ENCODE measurements at regions not wholly inside any gene's neighbourhood (a gene's known extent, or its start where the extent isn't known, plus 50 kb on each side); places are given as distances from the start of the nearest gene placed in this dataset.

DNA sequence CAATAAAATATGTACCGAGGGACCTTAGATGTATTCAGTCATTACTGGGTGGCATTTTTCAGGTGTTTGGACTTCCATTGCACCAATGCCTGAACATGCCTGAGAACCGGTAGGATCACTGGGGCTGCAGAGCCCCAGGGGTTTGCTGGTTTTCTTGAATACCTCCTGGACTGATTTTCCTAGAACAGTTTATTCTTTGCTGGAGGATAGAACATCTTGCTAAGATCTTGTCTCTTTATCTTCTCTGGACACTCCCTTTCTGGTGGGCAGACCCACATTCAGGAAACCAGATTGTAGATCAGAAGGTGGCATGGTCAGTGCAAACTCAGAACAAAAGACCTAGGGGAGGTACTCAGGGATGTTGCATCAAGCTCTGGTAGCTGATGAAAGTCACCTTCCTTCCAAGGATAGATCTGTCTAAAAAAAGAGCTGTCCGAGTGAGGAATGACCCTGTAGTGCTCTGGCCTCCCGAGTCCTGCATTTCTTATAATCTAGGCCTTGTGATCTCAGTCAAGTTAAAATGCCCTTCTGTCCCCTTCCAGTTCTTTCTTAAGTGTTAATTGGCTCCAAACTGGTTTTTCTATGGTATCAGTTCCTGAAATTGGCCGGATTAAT is 84.8 kb downstream of the CLDN34 start:
- WGBS, 10 experiments = 58 to 100% (median 100%) methylated on average over 1 to 2 of the region's 5 CpGs; no CpG with 5 or more reads in 6 of the 10 experiments
- H3K4me1 ChIP-seq (replicated peaks in 1 of 2) = peaks cover 8 to 11% of the 10 kb centered on the region in 2 donors
- ATAC-seq (replicated peaks in 6 of 8) = peak in 2 of 8 experiments; percentile 38 to 56
- no peak overlapping the region for H3K27ac ChIP-seq
- H3K4me3 ChIP-seq = no peak overlapping the region
- in situ Hi-C loops (cut with MboI; ENCODE audit: low pct_unique_long_range_greater_than_20kb in 2 of 9, low sequenced_read_pairs in 9 of 9, unreplicated experiment in 9 of 9) = no loop called here

- WGBS, 10 experiments = 0 to 100% (median 100%) methylated on average over 1 to 3 of the region's 5 CpGs; no CpG with 5 or more reads in 5 of the 10 experiments
- Histone ChIP-seq H3K4me1 (replicated peaks in 1 of 2) (peaks cover 1 to 6% of the 10 kb centered on the region in 2 donors), H3K27ac (no peak overlapping the region), H3K4me3 (no peak overlapping the region)
- no peak for ATAC-seq (replicated peaks in 6 of 8)
- in situ Hi-C loops (cut with MboI; ENCODE audit: low pct_unique_long_range_greater_than_20kb in 2 of 9, low sequenced_read_pairs in 9 of 9, unreplicated experiment in 9 of 9) = no loop called here
Observed at GRCh38 chrX:10052906-10053625, 85.9 kb downstream of the CLDN34 start.

DNA sequence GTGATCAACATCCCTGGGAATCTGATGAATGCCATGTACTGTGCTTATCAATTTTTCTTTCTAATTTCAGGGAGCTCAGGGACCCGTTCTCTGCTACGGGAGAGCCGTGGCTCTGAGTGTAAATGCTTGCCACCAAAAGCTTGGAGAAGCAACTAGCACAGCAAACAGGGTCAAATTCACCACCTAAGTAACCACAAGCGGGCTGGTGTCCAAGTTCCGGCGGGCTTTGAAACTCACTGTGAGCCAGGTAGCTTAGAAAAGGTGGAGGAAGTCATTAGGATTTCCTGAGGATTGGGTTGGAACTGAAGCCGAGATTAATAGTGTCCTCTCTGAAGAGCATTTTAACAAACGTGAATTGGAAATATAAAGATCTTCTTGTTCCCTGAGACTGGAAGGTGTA is 87.2 kb downstream of the CLDN34 start:
- in situ Hi-C loops (cut with MboI; ENCODE audit: low pct_unique_long_range_greater_than_20kb in 2 of 9, low sequenced_read_pairs in 9 of 9, unreplicated experiment in 9 of 9) = no loop called here
- Histone ChIP-seq H3K27ac (no peak overlapping the region), H3K4me1 (replicated peaks in 1 of 2) (peaks cover 0 to 6% of the 10 kb centered on the region in 2 donors), H3K4me3 (no peak overlapping the region)
- 60 to 100% (median 100%) methylated on average over 1 to 2 of the region's 8 CpGs; no CpG with 5 or more reads in 6 of the 10 experiments for WGBS, 10 experiments
- ATAC-seq (replicated peaks in 6 of 8) = no peak

DNA sequence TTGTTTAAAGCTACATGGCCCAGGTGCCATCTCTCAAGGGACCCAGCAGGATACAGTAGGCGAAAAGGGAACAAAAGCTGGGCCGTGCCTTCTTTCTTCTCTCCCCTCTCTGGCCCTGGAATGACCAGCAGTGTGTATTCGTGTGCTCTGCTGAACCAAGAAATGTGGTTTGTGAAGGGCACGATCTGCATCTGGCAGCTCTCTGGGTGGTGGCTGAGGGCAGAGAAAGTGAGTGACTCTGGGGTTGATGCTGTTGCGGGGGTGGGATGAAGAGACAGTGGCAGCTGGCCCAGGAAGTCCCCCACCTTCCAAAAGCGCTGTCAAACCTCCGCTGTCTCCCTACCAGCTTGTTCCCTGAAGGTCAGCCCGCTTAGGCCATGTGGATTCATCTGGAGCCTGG is 88.3 kb downstream of the CLDN34 start:
- Histone ChIP-seq H3K27ac (no peak overlapping the region), H3K4me3 (no peak overlapping the region), H3K4me1 (replicated peaks in 1 of 2) (peaks cover 0 to 3% of the 10 kb centered on the region in 2 donors)
- in situ Hi-C loops (cut with MboI; ENCODE audit: low pct_unique_long_range_greater_than_20kb in 2 of 9, low sequenced_read_pairs in 9 of 9, unreplicated experiment in 9 of 9) = no loop called here
- ATAC-seq (replicated peaks in 6 of 8) = no peak
- WGBS, 10 experiments = 87% methylated on average over 6 of the region's 8 CpGs; no CpG with 5 or more reads in 9 of the 10 experiments

DNA sequence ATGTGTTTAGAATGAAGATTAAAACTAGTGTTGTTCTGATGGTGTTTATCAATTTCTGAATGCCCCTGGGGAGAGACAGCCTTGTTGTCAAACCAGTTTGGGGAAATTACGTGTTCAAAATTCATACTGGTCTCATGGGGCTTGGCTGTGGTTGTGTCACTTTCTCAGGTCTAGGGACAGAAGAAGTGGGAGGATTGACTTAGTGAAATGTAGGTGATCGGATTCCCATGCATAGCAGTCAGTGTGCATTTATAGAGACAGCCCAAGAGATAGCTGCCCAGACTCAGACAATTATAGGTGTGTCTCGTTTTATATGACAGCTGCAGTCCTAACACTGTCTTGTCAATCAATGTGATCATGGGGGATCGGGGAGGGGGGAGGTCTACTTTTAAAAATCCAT is 94.4 kb upstream of the CLCN4 start:
- in situ Hi-C loops (cut with MboI; ENCODE audit: low pct_unique_long_range_greater_than_20kb in 2 of 9, low sequenced_read_pairs in 9 of 9, unreplicated experiment in 9 of 9) = no loop called here
- H3K4me1 ChIP-seq (replicated peaks in 1 of 2) = peaks cover 0 to 2% of the 10 kb centered on the region in 2 donors
- ATAC-seq (replicated peaks in 6 of 8) = no peak
- 40 to 100% (median 83%) methylated on average over 1 to 3 of the region's 4 CpGs; no CpG with 5 or more reads in 5 of the 10 experiments for WGBS, 10 experiments
- no peak overlapping the region for H3K4me3 ChIP-seq
- H3K27ac ChIP-seq = no peak overlapping the region

- in situ Hi-C loops (cut with MboI; ENCODE audit: low pct_unique_long_range_greater_than_20kb in 2 of 9, low sequenced_read_pairs in 9 of 9, unreplicated experiment in 9 of 9) = no loop called here
- Histone ChIP-seq H3K4me1 (replicated peaks in 1 of 2) (peaks cover 0 to 2% of the 10 kb centered on the region in 2 donors), H3K4me3 (no peak overlapping the region), H3K27ac (no peak overlapping the region)
- no peak for ATAC-seq (replicated peaks in 6 of 8)
- WGBS, 10 experiments = 94 to 100% (median 100%) methylated on average over 1 to 2 of the region's 2 CpGs; no CpG with 5 or more reads in 6 of the 10 experiments
Observed at GRCh38 chrX:10062980-10063379, 93.8 kb upstream of the CLCN4 start.

DNA sequence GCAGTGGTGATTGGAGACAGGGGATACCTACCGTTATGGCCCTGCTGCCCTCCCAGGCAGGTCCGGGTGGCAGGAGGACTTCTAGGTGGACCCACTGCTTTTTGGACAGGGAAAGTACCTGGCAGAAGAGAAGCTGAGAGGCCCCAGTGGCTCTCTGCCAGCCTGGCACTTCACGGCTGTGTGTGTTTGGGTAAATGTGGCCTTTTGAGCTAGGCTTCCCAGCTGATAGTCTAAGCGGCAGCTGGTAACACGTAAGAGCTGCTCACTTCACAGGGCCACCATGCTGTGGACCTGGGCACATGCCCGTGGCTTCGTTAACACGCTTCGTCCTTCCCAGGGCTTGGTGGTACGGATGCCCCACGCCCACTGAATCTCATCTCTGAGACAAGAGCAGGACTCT is 92.0 kb upstream of the CLCN4 start:
- WGBS, 10 experiments = no CpG with 5 or more reads among the region's 11 CpGs
- no peak for ATAC-seq (replicated peaks in 6 of 8)
- in situ Hi-C loops (cut with MboI; ENCODE audit: low pct_unique_long_range_greater_than_20kb in 2 of 9, low sequenced_read_pairs in 9 of 9, unreplicated experiment in 9 of 9) = no loop called here
- no peak overlapping the region for H3K4me3 ChIP-seq
- H3K27ac ChIP-seq = no peak overlapping the region
- peaks cover 0 to under 1% of the 10 kb centered on the region in 2 donors for H3K4me1 ChIP-seq (replicated peaks in 1 of 2)

DNA sequence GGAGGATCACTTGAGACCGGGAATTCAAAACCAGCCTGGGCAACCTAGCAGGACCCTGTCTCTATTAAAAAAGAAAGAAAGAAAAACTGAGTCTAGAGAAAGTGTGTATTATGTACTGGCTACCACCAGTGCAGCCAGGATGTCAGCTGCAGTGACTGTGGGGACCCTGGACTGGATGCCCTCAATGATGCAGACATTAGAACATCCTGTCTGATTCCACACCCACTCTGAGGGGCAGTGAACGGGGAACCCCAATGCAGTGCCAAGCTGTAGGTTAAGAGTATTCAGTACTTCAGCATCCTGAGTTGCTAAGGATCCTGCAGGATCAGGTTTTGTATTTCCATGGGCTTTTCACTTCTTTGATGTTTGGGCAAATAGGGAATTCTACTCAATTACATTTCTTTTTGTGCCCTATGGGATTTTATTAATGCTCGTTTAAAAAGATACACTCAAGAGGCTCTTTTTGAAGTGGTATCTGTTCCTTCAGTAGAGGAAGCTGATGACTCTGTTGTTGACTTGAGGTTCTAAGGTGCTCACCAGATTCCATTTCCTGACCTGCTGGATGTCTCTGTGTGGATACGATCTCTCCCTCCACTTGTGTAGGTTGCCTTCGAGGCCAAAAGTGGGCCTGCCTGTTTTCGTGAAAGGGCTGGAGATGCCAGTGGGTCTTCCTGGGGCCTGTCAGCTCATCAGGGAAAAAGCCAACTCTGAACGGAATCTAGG is 85.9 kb upstream of the CLCN4 start:
- in situ Hi-C loops (cut with MboI; ENCODE audit: low pct_unique_long_range_greater_than_20kb in 2 of 9, low sequenced_read_pairs in 9 of 9, unreplicated experiment in 9 of 9) = no loop called here
- WGBS, 10 experiments = 91 to 100% (median 100%) methylated on average over 1 to 7 of the region's 7 CpGs; no CpG with 5 or more reads in 4 of the 10 experiments
- ATAC-seq (replicated peaks in 6 of 8) = no peak
- Histone ChIP-seq H3K27ac (no peak overlapping the region), H3K4me3 (no peak overlapping the region), H3K4me1 (replicated peaks in 1 of 2) (no peaks in the 10 kb centered on the region)

GRCh38 chrX:10071451-10072144 is 85.2 kb upstream of the CLCN4 start:
- ATAC-seq (replicated peaks in 6 of 8) = peak in 4 of 8 experiments; percentile 36 to 82 (median 60)
- no peak overlapping the region for H3K27ac ChIP-seq
- H3K4me3 ChIP-seq = no peak overlapping the region

GRCh38 chrX:10072786-10073568 is 83.8 kb upstream of the CLCN4 start:
- ATAC-seq (replicated peaks in 6 of 8) = no peak
- Histone ChIP-seq H3K4me3 (no peak overlapping the region), H3K4me1 (replicated peaks in 1 of 2) (no peaks in the 10 kb centered on the region), H3K27ac (no peak overlapping the region)
- WGBS, 10 experiments = 37 to 100% (median 94%) methylated on average over 1 to 2 of the region's 4 CpGs; no CpG with 5 or more reads in 5 of the 10 experiments
- in situ Hi-C loops (cut with MboI; ENCODE audit: low pct_unique_long_range_greater_than_20kb in 2 of 9, low sequenced_read_pairs in 9 of 9, unreplicated experiment in 9 of 9) = no loop called here

More at GRCh38 chrX:10071451-10072144, 85.2 kb upstream of the CLCN4 start:
- 0 to 100% (median 75%) methylated on average over 1 to 5 of the region's 7 CpGs; no CpG with 5 or more reads in 6 of the 10 experiments for WGBS, 10 experiments
- in situ Hi-C loops (cut with MboI; ENCODE audit: low pct_unique_long_range_greater_than_20kb in 2 of 9, low sequenced_read_pairs in 9 of 9, unreplicated experiment in 9 of 9) = no loop called here
- H3K4me1 ChIP-seq (replicated peaks in 1 of 2) = no peaks in the 10 kb centered on the region

DNA sequence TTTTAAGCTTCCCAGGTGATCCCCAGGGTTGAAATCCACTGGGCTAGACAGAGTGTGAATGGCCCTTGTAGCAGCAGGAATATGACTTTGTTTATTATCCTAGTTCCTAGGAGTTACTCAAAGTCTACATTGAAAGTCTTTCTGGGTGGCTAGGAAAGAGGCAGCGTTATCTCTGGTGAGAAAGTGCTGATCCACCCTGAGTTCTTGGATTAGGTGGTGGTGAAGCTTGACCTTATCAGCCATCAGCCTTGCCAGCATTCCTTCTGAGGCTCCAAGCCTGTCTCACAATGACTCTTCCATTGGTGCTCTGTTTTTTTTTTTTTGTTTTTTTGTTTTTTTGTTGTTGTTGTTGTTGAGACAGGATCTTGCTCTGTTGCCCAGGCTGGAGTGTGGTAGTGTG is 83.1 kb upstream of the CLCN4 start:
- 17 to 83% (median 80%) methylated on average over 1 of the region's 1 CpG; no CpG with 5 or more reads in 7 of the 10 experiments for WGBS, 10 experiments
- no peak for ATAC-seq (replicated peaks in 6 of 8)
- Histone ChIP-seq H3K27ac (no peak overlapping the region), H3K4me3 (no peak overlapping the region), H3K4me1 (replicated peaks in 1 of 2) (no peaks in the 10 kb centered on the region)
- in situ Hi-C loops (cut with MboI; ENCODE audit: low pct_unique_long_range_greater_than_20kb in 2 of 9, low sequenced_read_pairs in 9 of 9, unreplicated experiment in 9 of 9) = no loop called here

DNA sequence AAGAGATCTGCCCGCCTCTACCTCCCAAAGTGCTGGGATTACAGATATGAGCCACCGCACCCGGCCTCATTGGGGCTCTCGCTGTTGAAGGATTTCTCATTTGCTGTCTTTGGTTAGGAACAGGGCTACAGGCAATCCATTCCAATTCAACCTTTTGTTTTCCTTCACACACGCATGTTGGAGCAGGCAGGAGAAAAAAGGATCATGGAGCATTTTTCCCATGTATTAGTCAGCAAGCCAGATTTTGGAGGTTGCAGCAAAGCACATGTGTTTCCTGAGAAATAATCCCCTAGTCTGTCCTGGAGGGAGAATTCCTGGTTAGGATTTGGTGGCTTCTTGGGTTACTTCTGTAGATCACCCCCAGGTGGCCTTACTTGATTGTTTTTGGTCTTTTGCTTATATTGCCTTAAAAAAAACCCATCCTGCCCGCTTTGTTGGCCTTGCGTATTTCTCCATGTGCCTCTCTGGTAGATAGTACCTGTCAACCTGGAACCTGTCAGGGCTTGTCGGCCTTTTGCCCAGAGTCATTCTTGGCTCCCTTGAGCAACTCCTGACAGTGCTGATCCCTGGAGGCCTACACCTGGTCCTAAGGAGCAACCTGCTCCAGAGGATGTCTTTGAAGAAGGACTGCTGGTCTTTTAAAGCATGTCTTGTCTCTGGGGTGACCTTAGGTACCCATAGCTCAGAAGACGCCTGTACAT is 82.4 kb upstream of the CLCN4 start:
- Histone ChIP-seq H3K4me3 (no peak overlapping the region), H3K4me1 (replicated peaks in 1 of 2) (no peaks in the 10 kb centered on the region), H3K27ac (no peak overlapping the region)
- 67 to 90% (median 88%) methylated on average over 2 to 6 of the region's 9 CpGs; no CpG with 5 or more reads in 7 of the 10 experiments for WGBS, 10 experiments
- in situ Hi-C loops (cut with MboI; ENCODE audit: low pct_unique_long_range_greater_than_20kb in 2 of 9, low sequenced_read_pairs in 9 of 9, unreplicated experiment in 9 of 9) = no loop called here
- ATAC-seq (replicated peaks in 6 of 8) = no peak
